GM12874 (cell line): ENCODE measurements at regions not wholly inside any gene's neighbourhood (a gene's known extent, or its start where the extent isn't known, plus 50 kb on each side); places are given as distances from the start of the nearest gene placed in this dataset.

Experiments used
- TF ChIP-seq, protein P1 (sequence below): IDR thresholded peaks from 2 replicates; pipeline ENCODE4 v1.5.1; 2011; ENCODE audit warnings: low read depth, mild to moderate bottlenecking, control low read depth, low read length, moderate library complexity; ENCODE audit not compliant: insufficient read depth

- TF ChIP-seq, protein P1, sequence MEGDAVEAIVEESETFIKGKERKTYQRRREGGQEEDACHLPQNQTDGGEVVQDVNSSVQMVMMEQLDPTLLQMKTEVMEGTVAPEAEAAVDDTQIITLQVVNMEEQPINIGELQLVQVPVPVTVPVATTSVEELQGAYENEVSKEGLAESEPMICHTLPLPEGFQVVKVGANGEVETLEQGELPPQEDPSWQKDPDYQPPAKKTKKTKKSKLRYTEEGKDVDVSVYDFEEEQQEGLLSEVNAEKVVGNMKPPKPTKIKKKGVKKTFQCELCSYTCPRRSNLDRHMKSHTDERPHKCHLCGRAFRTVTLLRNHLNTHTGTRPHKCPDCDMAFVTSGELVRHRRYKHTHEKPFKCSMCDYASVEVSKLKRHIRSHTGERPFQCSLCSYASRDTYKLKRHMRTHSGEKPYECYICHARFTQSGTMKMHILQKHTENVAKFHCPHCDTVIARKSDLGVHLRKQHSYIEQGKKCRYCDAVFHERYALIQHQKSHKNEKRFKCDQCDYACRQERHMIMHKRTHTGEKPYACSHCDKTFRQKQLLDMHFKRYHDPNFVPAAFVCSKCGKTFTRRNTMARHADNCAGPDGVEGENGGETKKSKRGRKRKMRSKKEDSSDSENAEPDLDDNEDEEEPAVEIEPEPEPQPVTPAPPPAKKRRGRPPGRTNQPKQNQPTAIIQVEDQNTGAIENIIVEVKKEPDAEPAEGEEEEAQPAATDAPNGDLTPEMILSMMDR: no peak
Observed at GRCh38 chr19:30170495-30171137, 201.6 kb upstream of the ZNF536 start.

DNA sequence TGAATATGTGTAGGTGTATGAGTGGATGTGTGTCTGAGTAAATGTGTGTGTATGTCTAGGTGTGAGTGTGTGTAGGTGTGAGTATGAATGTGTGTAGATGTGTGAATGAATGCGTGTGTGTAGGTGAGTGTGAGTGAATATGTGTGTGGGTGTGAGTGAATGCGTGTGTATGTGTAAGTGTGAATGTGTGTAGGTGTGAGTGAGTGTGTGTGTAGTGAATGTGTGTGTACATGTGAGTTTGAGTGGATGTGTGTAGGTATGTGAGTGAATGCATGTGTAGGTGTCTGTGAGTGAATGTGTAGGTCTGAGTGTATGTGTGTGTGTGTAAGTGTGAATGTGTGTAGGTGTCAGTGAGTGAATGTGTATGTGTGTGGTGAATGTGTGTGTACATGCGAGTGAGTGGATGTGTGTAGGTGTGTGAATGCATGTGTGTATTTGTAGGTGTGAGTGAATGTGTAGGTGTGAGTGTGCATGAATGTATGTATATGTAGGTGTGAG, 201.0 kb upstream of the ZNF536 start:
- TF ChIP-seq, protein P1: no peak

DNA sequence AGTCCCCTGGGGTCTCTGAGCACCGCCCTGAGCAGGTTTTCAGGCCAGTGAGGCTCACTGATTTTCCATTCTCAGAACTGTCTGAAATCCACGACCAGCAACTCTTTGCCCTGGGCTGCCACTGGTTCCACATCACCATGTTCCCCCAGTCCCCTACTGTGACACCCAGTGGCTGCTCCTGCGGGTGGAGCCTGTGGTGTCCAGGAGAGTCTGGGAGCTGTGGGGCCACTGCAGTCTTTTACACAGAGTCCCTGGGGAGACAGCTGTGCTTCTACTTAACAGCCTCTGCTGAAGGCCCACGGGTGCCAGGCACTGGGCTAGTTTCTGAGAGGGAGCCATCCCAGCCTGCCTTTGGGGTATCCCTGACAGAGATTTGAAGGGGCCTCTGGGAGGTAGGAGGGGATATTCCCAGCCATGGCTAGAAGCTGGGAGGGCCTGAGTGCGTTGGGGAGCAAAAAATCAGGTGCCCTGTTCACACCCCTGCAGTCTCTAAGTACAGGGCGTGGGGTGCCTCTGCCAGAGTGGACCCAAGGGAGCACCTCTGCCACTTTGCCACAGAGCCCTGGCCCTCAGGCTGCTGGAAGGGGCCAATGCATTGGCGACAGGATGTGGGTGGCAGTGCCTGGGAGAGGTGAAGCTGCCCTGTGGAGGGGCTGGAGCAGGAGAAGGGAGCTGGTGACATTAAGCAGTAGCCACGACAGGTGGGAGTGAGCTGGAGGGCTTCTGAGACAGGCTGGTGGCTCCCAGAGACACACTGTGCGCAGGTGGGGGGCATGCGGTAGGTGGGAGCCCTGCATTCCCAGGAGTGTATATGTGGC, 200.2 kb upstream of the ZNF536 start:
- TF ChIP-seq, protein P1: no peak

GRCh38 chr19:30172613-30173242, 199.5 kb upstream of the ZNF536 start:
- TF ChIP-seq, protein P1: no peak

GRCh38 chr19:30173593-30174356, 198.4 kb upstream of the ZNF536 start:
- TF ChIP-seq, protein P1: no peak

- TF ChIP-seq, protein P1: no peak
Observed at GRCh38 chr19:30174357-30174645, 197.9 kb upstream of the ZNF536 start.

- TF ChIP-seq, protein P1: no peak
Observed at GRCh38 chr19:30174791-30175190, 197.4 kb upstream of the ZNF536 start.
